ENCODE measurements at regions not wholly inside any gene's neighbourhood (a gene's known extent, or its start where the extent isn't known, plus 50 kb on each side); places are given as distances from the start of the nearest gene placed in this dataset.
"Not testable (repeated sequence)": the region's sequence is repeated elsewhere in the genome, so short reads cannot be mapped to it uniquely, and the experiment has no call there.

- in situ Hi-C loops (cut with HindIII; ENCODE audit: low sequenced_read_pairs) = no loop called here
Measured at GRCh38 chr3:89742546-89742945, 635.1 kb downstream of the EPHA3 start.

- in situ Hi-C loops (cut with HindIII; ENCODE audit: low sequenced_read_pairs) = not testable (repeated sequence)
Measured at GRCh38 chr3:89747541-89748278, 640.3 kb downstream of the EPHA3 start.

GRCh38 chr3:89762405-89762804 lies 655.0 kb downstream of the EPHA3 start:
- in situ Hi-C loops (cut with HindIII; ENCODE audit: low sequenced_read_pairs) = no loop called here

GRCh38 chr3:89783341-89783927 lies 676.0 kb downstream of the EPHA3 start:
- in situ Hi-C loops (cut with HindIII; ENCODE audit: low sequenced_read_pairs) = no loop called here

GRCh38 chr3:89787485-89787884 lies 680.1 kb downstream of the EPHA3 start:
- in situ Hi-C loops (cut with HindIII; ENCODE audit: low sequenced_read_pairs) = no loop called here

- in situ Hi-C loops (cut with HindIII; ENCODE audit: low sequenced_read_pairs) = no loop called here
Measured at GRCh38 chr3:89787979-89788378, 680.6 kb downstream of the EPHA3 start.

- in situ Hi-C loops (cut with HindIII; ENCODE audit: low sequenced_read_pairs) = no loop called here
Measured at GRCh38 chr3:89795506-89795905, 688.1 kb downstream of the EPHA3 start.

GRCh38 chr3:89802881-89803280 lies 695.5 kb downstream of the EPHA3 start:
- in situ Hi-C loops (cut with HindIII; ENCODE audit: low sequenced_read_pairs) = no loop called here

GRCh38 chr3:89803711-89804110 lies 696.3 kb downstream of the EPHA3 start:
- in situ Hi-C loops (cut with HindIII; ENCODE audit: low sequenced_read_pairs) = no loop called here

GRCh38 chr3:89806166-89806565 lies 698.7 kb downstream of the EPHA3 start:
- in situ Hi-C loops (cut with HindIII; ENCODE audit: low sequenced_read_pairs) = no loop called here

GRCh38 chr3:89808680-89809197 lies 701.3 kb downstream of the EPHA3 start:
- in situ Hi-C loops (cut with HindIII; ENCODE audit: low sequenced_read_pairs) = no loop called here

- in situ Hi-C loops (cut with HindIII; ENCODE audit: low sequenced_read_pairs) = no loop called here
Measured at GRCh38 chr3:89813500-89813899, 706.1 kb downstream of the EPHA3 start.

GRCh38 chr3:89841041-89841440 lies 733.6 kb downstream of the EPHA3 start:
- in situ Hi-C loops (cut with HindIII; ENCODE audit: low sequenced_read_pairs) = no loop called here

GRCh38 chr3:89845053-89845452 lies 737.6 kb downstream of the EPHA3 start:
- in situ Hi-C loops (cut with HindIII; ENCODE audit: low sequenced_read_pairs) = no loop called here

- in situ Hi-C loops (cut with HindIII; ENCODE audit: low sequenced_read_pairs) = no loop called here
Measured at GRCh38 chr3:89847955-89848354, 740.5 kb downstream of the EPHA3 start.

GRCh38 chr3:89851974-89852621 lies 744.7 kb downstream of the EPHA3 start:
- in situ Hi-C loops (cut with HindIII; ENCODE audit: low sequenced_read_pairs) = no loop called here

- in situ Hi-C loops (cut with HindIII; ENCODE audit: low sequenced_read_pairs) = no loop called here
Measured at GRCh38 chr3:89859757-89860156, 752.3 kb downstream of the EPHA3 start.

GRCh38 chr3:89867286-89867685 lies 759.9 kb downstream of the EPHA3 start:
- in situ Hi-C loops (cut with HindIII; ENCODE audit: low sequenced_read_pairs) = no loop called here

GRCh38 chr3:89876116-89876515 lies 768.7 kb downstream of the EPHA3 start:
- in situ Hi-C loops (cut with HindIII; ENCODE audit: low sequenced_read_pairs) = no loop called here

- in situ Hi-C loops (cut with HindIII; ENCODE audit: low sequenced_read_pairs) = no loop called here
Measured at GRCh38 chr3:89877230-89877629, 769.8 kb downstream of the EPHA3 start.

GRCh38 chr3:89889386-89889785 lies 782.0 kb downstream of the EPHA3 start:
- in situ Hi-C loops (cut with HindIII; ENCODE audit: low sequenced_read_pairs) = no loop called here

GRCh38 chr3:89908711-89909213 lies 801.3 kb downstream of the EPHA3 start:
- in situ Hi-C loops (cut with HindIII; ENCODE audit: low sequenced_read_pairs) = no loop called here

Measured in endothelial cell of hepatic sinusoid (primary cell).